ENCODE measurements at regions not wholly inside any gene's neighbourhood (a gene's known extent, or its start where the extent isn't known, plus 50 kb on each side); places are given as distances from the start of the nearest gene placed in this dataset.

- intact Hi-C loops (cut with micrococcal nuclease): no loop called here
- Histone ChIP-seq H3K36me3 (ENCODE audit: control insufficient read depth, insufficient read depth, low read length) (no peaks in the 10 kb centered on the region), H3K4me1 (ENCODE audit: control insufficient read depth, insufficient read depth, low read length) (peaks cover 9% of the 10 kb centered on the region), H3K27me3 (ENCODE audit: control insufficient read depth, insufficient read depth, low read length) (no peaks in the 10 kb centered on the region), H3K4me3 (ENCODE audit: low read length) (no peak overlapping the region), H3K27ac (ENCODE audit: low read length) (no peak overlapping the region), H3K9me3 (ENCODE audit: control insufficient read depth, insufficient read depth, low read length) (no peaks in the 10 kb centered on the region)
- no peak overlapping the region for H3K4me3 Mint-ChIP-seq
- H3K9me3 Mint-ChIP-seq: no peaks in the 10 kb centered on the region
- no peak for DNase-seq
- H3K4me1 Mint-ChIP-seq: peaks cover 8 to 16% of the 10 kb centered on the region in 2 donors
- H3K36me3 Mint-ChIP-seq: no peaks in the 10 kb centered on the region
- ATAC-seq: no peak
- no peak for TF ChIP-seq CTCF (IDR thresholded peaks at IDR 0.05)
- H3K27ac Mint-ChIP-seq: no peak overlapping the region
- H3K27me3 Mint-ChIP-seq (ENCODE audit: low read depth in 2 of 2): no peaks in the 10 kb centered on the region
- no CpG with 5 or more reads among the region's 1 CpG for WGBS (ENCODE audit: insufficient coverage)
Observed at GRCh38 chr4:123308667-123309066, 87.9 kb upstream of the SPRY1 start.

GRCh38 chr4:123312116-123312515 is 84.5 kb upstream of the SPRY1 start:
- ATAC-seq (no peak), DNase-seq (no peak)
- Histone ChIP-seq H3K36me3 (ENCODE audit: control insufficient read depth, insufficient read depth, low read length) (no peaks in the 10 kb centered on the region), H3K4me1 (ENCODE audit: control insufficient read depth, insufficient read depth, low read length) (no peaks in the 10 kb centered on the region), H3K4me3 (ENCODE audit: low read length) (no peak overlapping the region), H3K27me3 (ENCODE audit: control insufficient read depth, insufficient read depth, low read length) (no peaks in the 10 kb centered on the region), H3K27ac (ENCODE audit: low read length) (no peak overlapping the region), H3K9me3 (ENCODE audit: control insufficient read depth, insufficient read depth, low read length) (no peaks in the 10 kb centered on the region)
- Mint-ChIP-seq H3K4me1 (no peaks in the 10 kb centered on the region), H3K9me3 (no peaks in the 10 kb centered on the region), H3K4me3 (no peak overlapping the region), H3K27ac (no peak overlapping the region), H3K27me3 (ENCODE audit: low read depth in 2 of 2) (no peaks in the 10 kb centered on the region), H3K36me3 (no peaks in the 10 kb centered on the region)
- WGBS (ENCODE audit: insufficient coverage): 100% methylated on average over 1 of the region's 1 CpG
- TF ChIP-seq CTCF (IDR thresholded peaks at IDR 0.05): no peak
- intact Hi-C loops (cut with micrococcal nuclease): no loop called here

GRCh38 chr4:123312951-123313592 is 83.5 kb upstream of the SPRY1 start:
- ATAC-seq (no peak), DNase-seq (no peak)
- no peaks in the 10 kb centered on the region for H3K4me1 Mint-ChIP-seq
- H3K9me3 ChIP-seq (ENCODE audit: control insufficient read depth, insufficient read depth, low read length): no peaks in the 10 kb centered on the region
- WGBS (ENCODE audit: insufficient coverage): 95% methylated on average over 10 of the region's 10 CpGs
- no peak overlapping the region for H3K4me3 ChIP-seq (ENCODE audit: low read length)
- H3K27me3 Mint-ChIP-seq (ENCODE audit: low read depth in 2 of 2): no peaks in the 10 kb centered on the region
- intact Hi-C loops (cut with micrococcal nuclease): no loop called here
- H3K4me3 Mint-ChIP-seq: no peak overlapping the region
- no peaks in the 10 kb centered on the region for H3K36me3 ChIP-seq (ENCODE audit: control insufficient read depth, insufficient read depth, low read length)
- H3K36me3 Mint-ChIP-seq: no peaks in the 10 kb centered on the region
- TF ChIP-seq CTCF (IDR thresholded peaks at IDR 0.05): no peak
- no peaks in the 10 kb centered on the region for H3K4me1 ChIP-seq (ENCODE audit: control insufficient read depth, insufficient read depth, low read length)
- no peaks in the 10 kb centered on the region for H3K27me3 ChIP-seq (ENCODE audit: control insufficient read depth, insufficient read depth, low read length)
- H3K9me3 Mint-ChIP-seq: no peaks in the 10 kb centered on the region
- no peak overlapping the region for H3K27ac ChIP-seq (ENCODE audit: low read length)
- H3K27ac Mint-ChIP-seq: no peak overlapping the region

- no peak for DNase-seq
- no peak overlapping the region for H3K4me3 ChIP-seq (ENCODE audit: low read length)
- H3K4me3 Mint-ChIP-seq: no peak overlapping the region
- ATAC-seq: no peak
- no peaks in the 10 kb centered on the region for H3K36me3 Mint-ChIP-seq
- H3K27ac ChIP-seq (ENCODE audit: low read length): no peak overlapping the region
- H3K4me1 ChIP-seq (ENCODE audit: control insufficient read depth, insufficient read depth, low read length): no peaks in the 10 kb centered on the region
- peaks cover 0 to 3% of the 10 kb centered on the region in 2 donors for H3K9me3 Mint-ChIP-seq
- no peaks in the 10 kb centered on the region for H3K27me3 Mint-ChIP-seq (ENCODE audit: low read depth in 2 of 2)
- H3K36me3 ChIP-seq (ENCODE audit: control insufficient read depth, insufficient read depth, low read length): no peaks in the 10 kb centered on the region
- H3K27ac Mint-ChIP-seq: no peak overlapping the region
- WGBS (ENCODE audit: insufficient coverage): 100% methylated on average over 1 of the region's 1 CpG
- intact Hi-C loops (cut with micrococcal nuclease): no loop called here
- no peaks in the 10 kb centered on the region for H3K9me3 ChIP-seq (ENCODE audit: control insufficient read depth, insufficient read depth, low read length)
- TF ChIP-seq CTCF (IDR thresholded peaks at IDR 0.05): no peak
- H3K4me1 Mint-ChIP-seq: peaks cover 0 to 5% of the 10 kb centered on the region in 2 donors
- no peaks in the 10 kb centered on the region for H3K27me3 ChIP-seq (ENCODE audit: control insufficient read depth, insufficient read depth, low read length)
Observed at GRCh38 chr4:123315617-123316016, 81.0 kb upstream of the SPRY1 start.

All from natural killer cell (primary cell).